ENCODE measurements at regions not wholly inside any gene's neighbourhood (a gene's known extent, or its start where the extent isn't known, plus 50 kb on each side); places are given as distances from the start of the nearest gene placed in this dataset.

DNA sequence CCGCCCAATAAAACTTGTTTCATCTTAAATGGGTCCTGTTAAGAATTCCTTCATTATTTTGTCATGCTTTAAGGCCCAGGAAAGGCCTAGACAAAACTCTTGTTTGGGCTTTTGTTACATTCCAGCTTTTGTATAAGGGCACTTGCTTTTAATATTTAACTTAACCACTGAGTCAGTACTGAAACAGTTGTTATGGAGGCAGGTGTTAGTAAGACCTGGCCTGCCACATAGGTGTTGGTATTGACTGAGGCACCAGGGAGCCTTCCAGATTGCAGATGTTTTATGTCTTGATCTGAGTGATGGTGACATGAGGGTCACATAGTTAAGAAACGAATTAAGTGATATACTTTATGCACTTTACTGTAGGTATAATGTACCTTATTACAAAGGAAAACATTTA, 274.9 kb upstream of the TGFBR2 start:
- TF ChIP-seq SMC3 (conservative IDR thresholded peaks at IDR 0.05; ENCODE audit: poor library complexity): no peak
- no peak for TF ChIP-seq EZH2 (IDR thresholded peaks at IDR 0.05; ENCODE audit: borderline replicate concordance, insufficient read depth, low read length, poor library complexity, severe bottlenecking)
- TF ChIP-seq, protein P1, sequence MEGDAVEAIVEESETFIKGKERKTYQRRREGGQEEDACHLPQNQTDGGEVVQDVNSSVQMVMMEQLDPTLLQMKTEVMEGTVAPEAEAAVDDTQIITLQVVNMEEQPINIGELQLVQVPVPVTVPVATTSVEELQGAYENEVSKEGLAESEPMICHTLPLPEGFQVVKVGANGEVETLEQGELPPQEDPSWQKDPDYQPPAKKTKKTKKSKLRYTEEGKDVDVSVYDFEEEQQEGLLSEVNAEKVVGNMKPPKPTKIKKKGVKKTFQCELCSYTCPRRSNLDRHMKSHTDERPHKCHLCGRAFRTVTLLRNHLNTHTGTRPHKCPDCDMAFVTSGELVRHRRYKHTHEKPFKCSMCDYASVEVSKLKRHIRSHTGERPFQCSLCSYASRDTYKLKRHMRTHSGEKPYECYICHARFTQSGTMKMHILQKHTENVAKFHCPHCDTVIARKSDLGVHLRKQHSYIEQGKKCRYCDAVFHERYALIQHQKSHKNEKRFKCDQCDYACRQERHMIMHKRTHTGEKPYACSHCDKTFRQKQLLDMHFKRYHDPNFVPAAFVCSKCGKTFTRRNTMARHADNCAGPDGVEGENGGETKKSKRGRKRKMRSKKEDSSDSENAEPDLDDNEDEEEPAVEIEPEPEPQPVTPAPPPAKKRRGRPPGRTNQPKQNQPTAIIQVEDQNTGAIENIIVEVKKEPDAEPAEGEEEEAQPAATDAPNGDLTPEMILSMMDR (IDR thresholded peaks at IDR 0.05; ENCODE audit: poor library complexity, severe bottlenecking): no peak
- TF ChIP-seq POLR2AphosphoS5 (IDR thresholded peaks at IDR 0.05): no peak
- TF ChIP-seq, protein P2, sequence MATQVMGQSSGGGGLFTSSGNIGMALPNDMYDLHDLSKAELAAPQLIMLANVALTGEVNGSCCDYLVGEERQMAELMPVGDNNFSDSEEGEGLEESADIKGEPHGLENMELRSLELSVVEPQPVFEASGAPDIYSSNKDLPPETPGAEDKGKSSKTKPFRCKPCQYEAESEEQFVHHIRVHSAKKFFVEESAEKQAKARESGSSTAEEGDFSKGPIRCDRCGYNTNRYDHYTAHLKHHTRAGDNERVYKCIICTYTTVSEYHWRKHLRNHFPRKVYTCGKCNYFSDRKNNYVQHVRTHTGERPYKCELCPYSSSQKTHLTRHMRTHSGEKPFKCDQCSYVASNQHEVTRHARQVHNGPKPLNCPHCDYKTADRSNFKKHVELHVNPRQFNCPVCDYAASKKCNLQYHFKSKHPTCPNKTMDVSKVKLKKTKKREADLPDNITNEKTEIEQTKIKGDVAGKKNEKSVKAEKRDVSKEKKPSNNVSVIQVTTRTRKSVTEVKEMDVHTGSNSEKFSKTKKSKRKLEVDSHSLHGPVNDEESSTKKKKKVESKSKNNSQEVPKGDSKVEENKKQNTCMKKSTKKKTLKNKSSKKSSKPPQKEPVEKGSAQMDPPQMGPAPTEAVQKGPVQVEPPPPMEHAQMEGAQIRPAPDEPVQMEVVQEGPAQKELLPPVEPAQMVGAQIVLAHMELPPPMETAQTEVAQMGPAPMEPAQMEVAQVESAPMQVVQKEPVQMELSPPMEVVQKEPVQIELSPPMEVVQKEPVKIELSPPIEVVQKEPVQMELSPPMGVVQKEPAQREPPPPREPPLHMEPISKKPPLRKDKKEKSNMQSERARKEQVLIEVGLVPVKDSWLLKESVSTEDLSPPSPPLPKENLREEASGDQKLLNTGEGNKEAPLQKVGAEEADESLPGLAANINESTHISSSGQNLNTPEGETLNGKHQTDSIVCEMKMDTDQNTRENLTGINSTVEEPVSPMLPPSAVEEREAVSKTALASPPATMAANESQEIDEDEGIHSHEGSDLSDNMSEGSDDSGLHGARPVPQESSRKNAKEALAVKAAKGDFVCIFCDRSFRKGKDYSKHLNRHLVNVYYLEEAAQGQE (IDR thresholded peaks at IDR 0.05; ENCODE audit: borderline replicate concordance): no peak
- no peak for TF ChIP-seq RAD21 (conservative IDR thresholded peaks at IDR 0.05)
- no peak for TF ChIP-seq TAF1 (IDR thresholded peaks at IDR 0.05; ENCODE audit: low read depth)
- TF ChIP-seq EP300 (conservative IDR thresholded peaks at IDR 0.05; ENCODE audit: poor library complexity, severe bottlenecking): no peak

All from neural cell (in vitro differentiated cells).